ENCODE measurements at regions not wholly inside any gene's neighbourhood (a gene's known extent, or its start where the extent isn't known, plus 50 kb on each side); places are given as distances from the start of the nearest gene placed in this dataset.

- TF ChIP-seq CTCF (conservative IDR thresholded peaks at IDR 0.05) = no peak
- no peak for TF ChIP-seq EZH2 (IDR thresholded peaks at IDR 0.05; ENCODE audit: low read depth)
Measured at GRCh38 chr6:1544603-1545002, 65.1 kb upstream of the FOXC1 start.

Data from PC-9 (cell line).